Panc1 (cell line): ENCODE measurements at regions not wholly inside any gene's neighbourhood (a gene's known extent, or its start where the extent isn't known, plus 50 kb on each side); places are given as distances from the start of the nearest gene placed in this dataset.

Experiments
- CTCF ChIP-seq: fragments of 450-650 bp; IDR thresholded peaks from 2 replicates; pipeline ENCODE4 v1.5.1; 2017; ENCODE audit warnings: mild to moderate bottlenecking
- POLR2AphosphoS5 ChIP-seq: IDR thresholded peaks from 2 replicates; pipeline ENCODE4 v1.6.1; 2012; ENCODE audit warnings: mild to moderate bottlenecking, low read depth, low read length, moderate library complexity
- SIN3A ChIP-seq: IDR thresholded peaks from 2 replicates; pipeline ENCODE4 v1.6.1; 2012; ENCODE audit warnings: low read depth, mild to moderate bottlenecking, low read length, moderate library complexity, borderline replicate concordance; ENCODE audit not compliant: insufficient read depth

GRCh38 chr6:169083508-169083874 lies 170.2 kb downstream of the THBS2 start:
- TF ChIP-seq CTCF: no peak
- no peak for TF ChIP-seq SIN3A
- no peak for TF ChIP-seq POLR2AphosphoS5
